Panc1 (cell line): ENCODE measurements at regions not wholly inside any gene's neighbourhood (a gene's known extent, or its start where the extent isn't known, plus 50 kb on each side); places are given as distances from the start of the nearest gene placed in this dataset.

Experiments
- ATAC-seq: fragments of 200-7000 bp; cut with Tn5 transposase; 2 replicates; pipeline ENCODE4 v1.9.1; 2020; ENCODE audit warnings: mild to moderate bottlenecking, moderate library complexity
- BruUV-seq: library from RNA; stranded (reverse); fragments of 400-500 nt; replicated peaks from 2 replicates; lab custom pipeline; 2021; lab: Mats Ljungman, UMichigan
- CTCF ChIA-PET: fragments of 300-600 bp; sonication (Branson Sonifier 250); formaldehyde crosslinking; loops from one replicate; lab custom pipeline; 2022; ENCODE audit warnings: antibody characterized with exemption; lab: Charles Lee
- POLR2A ChIA-PET: fragments of 300-600 bp; sonication (Branson Sonifier 250); formaldehyde crosslinking; loops from one replicate; lab custom pipeline; 2022; ENCODE audit warnings: antibody characterized with exemption; lab: Charles Lee
- DNase-seq: peaks from one replicate; pipeline ENCODE4 v3.0.0-alpha.2; 2010; ENCODE audit warnings: low read depth, low spot score
- H3K27ac ChIP-seq: 2 replicates; pipeline ENCODE4 v1.5.1; 2011; ENCODE audit warnings: mild to moderate bottlenecking, low read length, inconsistent platforms
- H3K27me3 ChIP-seq: fragments of 200-500 bp; sonication (Bioruptor generic); 2 replicates; pipeline ENCODE4 v1.6.0; 2014; ENCODE audit warnings: low read length, inconsistent platforms; ENCODE audit not compliant: control insufficient read depth, insufficient read depth
- H3K36me3 ChIP-seq: fragments of 200-500 bp; sonication (Bioruptor generic); 2 replicates; pipeline ENCODE4 v1.5.1; 2014; ENCODE audit warnings: inconsistent platforms, mild to moderate bottlenecking, low read length, moderate library complexity; ENCODE audit not compliant: control insufficient read depth, insufficient read depth
- H3K4me1 ChIP-seq: 2 replicates; pipeline ENCODE4 v1.5.1; 2011; ENCODE audit warnings: inconsistent platforms, mild to moderate bottlenecking, low read length, moderate library complexity; ENCODE audit not compliant: control insufficient read depth, insufficient read depth
- H3K4me3 ChIP-seq, 2 experiments: 2 replicates each; pipeline ENCODE4 v1.5.1; 2011 to 2012; ENCODE audit warnings: low read depth in 2 of 2, low read length in 2 of 2, mild to moderate bottlenecking in 2 of 2, inconsistent platforms in 1 of 2, moderate library complexity in 1 of 2
- H3K9me3 ChIP-seq: fragments of 200-500 bp; sonication (Bioruptor generic); 2 replicates; pipeline ENCODE4 v1.5.1; 2014; ENCODE audit warnings: low read depth, mild to moderate bottlenecking, inconsistent platforms, low read length, moderate library complexity; ENCODE audit not compliant: control insufficient read depth, insufficient read depth
- CTCF ChIP-seq: fragments of 450-650 bp; IDR thresholded peaks from 2 replicates; pipeline ENCODE4 v1.5.1; 2017; ENCODE audit warnings: mild to moderate bottlenecking
- POLR2AphosphoS5 ChIP-seq: IDR thresholded peaks from 2 replicates; pipeline ENCODE4 v1.6.1; 2012; ENCODE audit warnings: mild to moderate bottlenecking, low read depth, low read length, moderate library complexity
- REST ChIP-seq, 2 experiments: IDR thresholded peaks; 2 replicates each; pipeline ENCODE4 v1.6.1; 2011 to 2012; ENCODE audit warnings: low read depth in 2 of 2, control low read depth in 1 of 2, low read length in 1 of 2, mild to moderate bottlenecking in 1 of 2, moderate library complexity in 1 of 2; ENCODE audit not compliant: insufficient read depth in 1 of 2
- SIN3A ChIP-seq: IDR thresholded peaks from 2 replicates; pipeline ENCODE4 v1.6.1; 2012; ENCODE audit warnings: low read depth, mild to moderate bottlenecking, low read length, moderate library complexity, borderline replicate concordance; ENCODE audit not compliant: insufficient read depth
- TCF7L2 ChIP-seq: IDR thresholded peaks from 2 replicates; pipeline ENCODE4 v1.6.1; 2011; ENCODE audit warnings: mild to moderate bottlenecking, low read depth, low read length, inconsistent platforms
- in situ Hi-C: cut with HindIII; loops from 2 replicates; pipeline ENCODE4 v1.10.0; 2016; ENCODE audit warnings: low sequenced_read_pairs, low pct_unique_long_range_greater_than_20kb
- intact Hi-C: fragments of 100-400 bp; cut with micrococcal nuclease; formaldehyde crosslinking; loops from one replicate; pipeline ENCODE4 v1.10.0; 2022; ENCODE audit not compliant: unreplicated experiment

GRCh38 chrX:20382518-20383297 is 116.0 kb upstream of the RPS6KA3 start:
- Histone ChIP-seq H3K4me1 (no peaks in the 10 kb centered on the region), H3K27me3 (no peaks in the 10 kb centered on the region), H3K4me3 (no peak overlapping the region), H3K36me3 (no peaks in the 10 kb centered on the region), H3K9me3 (no peaks in the 10 kb centered on the region), H3K27ac (no peak overlapping the region)
- in situ Hi-C loops, result no loop called here
- DNase-seq (no peak), ATAC-seq (no peak)
- ChIA-PET POLR2A (no interaction called here), CTCF (no interaction called here)
- intact Hi-C loops, result no loop called here
- no peak for TF ChIP-seq REST (IDR thresholded peaks at IDR 0.05; ENCODE audit: insufficient read depth in 1 of 2, low read depth in 2 of 2, low read length in 1 of 2)
- no peak for TF ChIP-seq CTCF
- TF ChIP-seq POLR2AphosphoS5, result no peak
- no peak for TF ChIP-seq TCF7L2
- no peak for TF ChIP-seq SIN3A
- BruUV-seq, result no TSS peak

- in situ Hi-C loops (no loop called here), intact Hi-C loops (no loop called here)
- DNase-seq (no peak), ATAC-seq (no peak)
- Histone ChIP-seq H3K9me3 (no peaks in the 10 kb centered on the region), H3K4me1 (no peaks in the 10 kb centered on the region), H3K36me3 (no peaks in the 10 kb centered on the region), H3K27me3 (no peaks in the 10 kb centered on the region), H3K27ac (no peak overlapping the region), H3K4me3 (no peak overlapping the region)
- no TSS peak for BruUV-seq
- ChIA-PET POLR2A (no interaction called here), CTCF (no interaction called here)
- TF ChIP-seq SIN3A (no peak), CTCF (no peak), POLR2AphosphoS5 (no peak), REST (IDR thresholded peaks at IDR 0.05; ENCODE audit: insufficient read depth in 1 of 2, low read depth in 2 of 2, low read length in 1 of 2) (no peak), TCF7L2 (no peak)
Measured at GRCh38 chrX:20382082-20382481, 115.4 kb upstream of the RPS6KA3 start.
